ENCODE measurements at regions not wholly inside any gene's neighbourhood (a gene's known extent, or its start where the extent isn't known, plus 50 kb on each side); places are given as distances from the start of the nearest gene placed in this dataset.

DNA sequence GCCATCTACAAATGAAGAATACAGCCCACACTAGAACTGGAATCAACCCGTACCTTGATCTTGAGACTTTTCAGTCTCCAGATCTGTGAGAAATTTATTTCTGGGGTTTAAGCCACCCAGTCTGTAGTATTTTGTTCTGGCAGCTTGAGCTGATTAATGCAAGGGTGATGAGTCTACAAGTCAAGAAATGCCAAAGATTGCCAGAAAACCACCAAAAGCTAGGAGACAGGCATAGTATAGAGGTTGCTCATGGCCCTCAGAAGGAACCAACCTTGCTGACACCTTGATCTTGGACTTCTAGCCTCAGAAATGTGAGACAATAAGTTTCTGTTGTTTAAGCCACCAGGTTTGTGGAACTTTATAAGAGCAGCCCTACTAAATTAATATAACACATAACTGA is 428.2 kb upstream of the KLF12 start:
- Histone ChIP-seq H3K36me3 (ENCODE audit: control insufficient read depth in 2 of 3, insufficient read depth in 3 of 3, low read length in 3 of 3) (no peaks in the 10 kb centered on the region), H3K9ac (ENCODE audit: low read length in 3 of 3) (no peak overlapping the region), H3K9me3 (ENCODE audit: control insufficient read depth in 2 of 3, insufficient read depth in 1 of 3, low read length in 3 of 3) (no peaks in the 10 kb centered on the region), H3K27me3 (ENCODE audit: control insufficient read depth, insufficient read depth, low read length) (no peaks in the 10 kb centered on the region), H3K4me3 (ENCODE audit: low read length in 3 of 3) (no peak overlapping the region), H3K27ac (ENCODE audit: low read depth in 2 of 2, low read length in 2 of 2) (no peak overlapping the region), H3K4me1 (ENCODE audit: control insufficient read depth in 2 of 3, insufficient read depth in 2 of 3, low read depth in 1 of 3, low read length in 3 of 3) (no peaks in the 10 kb centered on the region)
- intact Hi-C loops (cut with DNase I) = no loop called here
- no peak for FAIRE-seq
- DNase-seq = no peak
- TF ChIP-seq, protein P1, sequence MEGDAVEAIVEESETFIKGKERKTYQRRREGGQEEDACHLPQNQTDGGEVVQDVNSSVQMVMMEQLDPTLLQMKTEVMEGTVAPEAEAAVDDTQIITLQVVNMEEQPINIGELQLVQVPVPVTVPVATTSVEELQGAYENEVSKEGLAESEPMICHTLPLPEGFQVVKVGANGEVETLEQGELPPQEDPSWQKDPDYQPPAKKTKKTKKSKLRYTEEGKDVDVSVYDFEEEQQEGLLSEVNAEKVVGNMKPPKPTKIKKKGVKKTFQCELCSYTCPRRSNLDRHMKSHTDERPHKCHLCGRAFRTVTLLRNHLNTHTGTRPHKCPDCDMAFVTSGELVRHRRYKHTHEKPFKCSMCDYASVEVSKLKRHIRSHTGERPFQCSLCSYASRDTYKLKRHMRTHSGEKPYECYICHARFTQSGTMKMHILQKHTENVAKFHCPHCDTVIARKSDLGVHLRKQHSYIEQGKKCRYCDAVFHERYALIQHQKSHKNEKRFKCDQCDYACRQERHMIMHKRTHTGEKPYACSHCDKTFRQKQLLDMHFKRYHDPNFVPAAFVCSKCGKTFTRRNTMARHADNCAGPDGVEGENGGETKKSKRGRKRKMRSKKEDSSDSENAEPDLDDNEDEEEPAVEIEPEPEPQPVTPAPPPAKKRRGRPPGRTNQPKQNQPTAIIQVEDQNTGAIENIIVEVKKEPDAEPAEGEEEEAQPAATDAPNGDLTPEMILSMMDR (IDR thresholded peaks at IDR 0.05; ENCODE audit: borderline replicate concordance, extremely low read depth, insufficient read depth) = no peak

DNA sequence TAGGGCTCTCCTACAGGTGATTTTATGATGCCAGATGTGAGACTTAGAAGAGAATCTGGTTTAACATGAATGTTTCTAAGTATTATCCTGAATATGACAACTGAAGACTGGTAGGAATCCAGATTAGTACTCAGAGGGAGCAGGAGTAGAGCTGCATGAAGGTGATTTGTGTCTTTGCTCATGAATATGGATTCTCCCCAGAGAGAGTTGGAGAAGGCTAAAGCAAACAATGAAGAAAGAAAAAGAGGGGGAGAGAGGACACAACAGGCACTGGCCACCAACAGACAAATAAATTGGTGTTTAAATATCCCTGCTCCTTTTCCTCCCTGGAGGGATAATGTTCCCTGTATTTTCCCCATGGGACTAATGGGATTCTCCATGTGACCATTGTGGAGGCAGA is 427.0 kb upstream of the KLF12 start:
- intact Hi-C loops (cut with DNase I) = no loop called here
- no peaks in the 10 kb centered on the region for H3K4me1 ChIP-seq (ENCODE audit: control insufficient read depth in 2 of 3, insufficient read depth in 2 of 3, low read depth in 1 of 3, low read length in 3 of 3)
- H3K27me3 ChIP-seq (ENCODE audit: control insufficient read depth, insufficient read depth, low read length) = no peaks in the 10 kb centered on the region
- H3K9me3 ChIP-seq (ENCODE audit: control insufficient read depth in 2 of 3, insufficient read depth in 1 of 3, low read length in 3 of 3) = no peaks in the 10 kb centered on the region
- H3K36me3 ChIP-seq (ENCODE audit: control insufficient read depth in 2 of 3, insufficient read depth in 3 of 3, low read length in 3 of 3) = no peaks in the 10 kb centered on the region
- no peak overlapping the region for H3K4me3 ChIP-seq (ENCODE audit: low read length in 3 of 3)
- DNase-seq = no peak
- H3K27ac ChIP-seq (ENCODE audit: low read depth in 2 of 2, low read length in 2 of 2) = no peak overlapping the region
- no peak overlapping the region for H3K9ac ChIP-seq (ENCODE audit: low read length in 3 of 3)
- TF ChIP-seq, protein P1 (IDR thresholded peaks at IDR 0.05; ENCODE audit: borderline replicate concordance, extremely low read depth, insufficient read depth) = no peak
- no peak for FAIRE-seq

DNA sequence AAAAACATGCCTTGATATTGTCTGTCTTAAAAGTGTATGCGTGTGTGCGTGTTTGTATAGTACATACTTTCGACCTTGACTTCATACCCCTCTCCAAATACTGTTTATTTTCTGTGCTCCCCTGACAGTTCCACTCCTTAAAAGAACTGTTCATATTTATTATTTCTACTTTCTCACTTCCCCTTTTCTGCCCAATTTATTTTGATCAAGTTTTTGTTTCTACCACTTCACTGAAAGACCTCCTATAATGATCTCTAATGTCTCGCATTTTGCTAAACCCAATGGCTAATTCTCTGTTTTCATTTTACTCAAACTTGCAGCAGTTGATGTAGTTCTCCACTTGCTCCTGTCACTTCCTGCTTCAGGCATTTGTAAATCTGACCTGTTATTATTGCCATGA is 426.1 kb upstream of the KLF12 start:
- Histone ChIP-seq H3K4me3 (ENCODE audit: low read length in 3 of 3) (no peak overlapping the region), H3K27me3 (ENCODE audit: control insufficient read depth, insufficient read depth, low read length) (no peaks in the 10 kb centered on the region), H3K27ac (ENCODE audit: low read depth in 2 of 2, low read length in 2 of 2) (no peak overlapping the region), H3K36me3 (ENCODE audit: control insufficient read depth in 2 of 3, insufficient read depth in 3 of 3, low read length in 3 of 3) (no peaks in the 10 kb centered on the region), H3K9me3 (ENCODE audit: control insufficient read depth in 2 of 3, insufficient read depth in 1 of 3, low read length in 3 of 3) (no peaks in the 10 kb centered on the region), H3K4me1 (ENCODE audit: control insufficient read depth in 2 of 3, insufficient read depth in 2 of 3, low read depth in 1 of 3, low read length in 3 of 3) (no peaks in the 10 kb centered on the region), H3K9ac (ENCODE audit: low read length in 3 of 3) (no peak overlapping the region)
- intact Hi-C loops (cut with DNase I) = no loop called here
- TF ChIP-seq, protein P1 (IDR thresholded peaks at IDR 0.05; ENCODE audit: borderline replicate concordance, extremely low read depth, insufficient read depth) = no peak
- no peak for FAIRE-seq
- DNase-seq = no peak

DNA sequence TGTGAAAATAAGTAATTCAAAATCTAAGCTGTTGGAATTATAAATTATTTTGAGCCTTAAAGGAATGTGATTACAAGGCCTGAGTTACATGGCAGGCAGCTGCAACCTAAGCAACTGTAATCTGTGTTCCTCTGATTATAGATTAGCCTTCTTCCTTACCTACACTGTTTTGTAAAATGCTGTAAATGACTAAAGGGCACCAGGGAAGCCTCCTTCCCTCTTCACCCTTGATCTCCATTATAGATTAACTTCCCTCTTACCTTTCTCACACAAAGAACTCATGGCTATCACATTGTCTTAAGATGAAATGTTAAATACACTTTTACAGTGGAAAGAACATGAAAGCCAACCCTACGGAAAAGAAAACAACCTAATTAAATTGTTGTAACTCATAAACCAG is 423.7 kb upstream of the KLF12 start:
- intact Hi-C loops (cut with DNase I) = no loop called here
- Histone ChIP-seq H3K27ac (ENCODE audit: low read depth in 2 of 2, low read length in 2 of 2) (no peak overlapping the region), H3K4me3 (ENCODE audit: low read length in 3 of 3) (no peak overlapping the region), H3K4me1 (ENCODE audit: control insufficient read depth in 2 of 3, insufficient read depth in 2 of 3, low read depth in 1 of 3, low read length in 3 of 3) (no peaks in the 10 kb centered on the region), H3K9me3 (ENCODE audit: control insufficient read depth in 2 of 3, insufficient read depth in 1 of 3, low read length in 3 of 3) (no peaks in the 10 kb centered on the region), H3K27me3 (ENCODE audit: control insufficient read depth, insufficient read depth, low read length) (no peaks in the 10 kb centered on the region), H3K9ac (ENCODE audit: low read length in 3 of 3) (no peak overlapping the region), H3K36me3 (ENCODE audit: control insufficient read depth in 2 of 3, insufficient read depth in 3 of 3, low read length in 3 of 3) (no peaks in the 10 kb centered on the region)
- TF ChIP-seq, protein P1 (IDR thresholded peaks at IDR 0.05; ENCODE audit: borderline replicate concordance, extremely low read depth, insufficient read depth) = no peak
- no peak for DNase-seq
- FAIRE-seq = no peak
